Suprapubic skin (tissue), 4 donors: ENCODE measurements at regions not wholly inside any gene's neighbourhood (a gene's known extent, or its start where the extent isn't known, plus 50 kb on each side); places are given as distances from the start of the nearest gene placed in this dataset.

Source experiments
- CTCF ChIP-seq, 2 donors: fragments of 200-600 bp in 1 of 2; fragments of 450-650 bp in 1 of 2; sonication (generic) in 1 of 2; IDR thresholded peaks; one replicate each; pipeline ENCODE4 v1.5.1; 2016 to 2019; ENCODE audit warnings: antibody characterized with exemption in 2 of 2, mild to moderate bottlenecking in 1 of 2, moderate library complexity in 1 of 2
- EP300 ChIP-seq: sonication (generic); formaldehyde crosslinking; IDR thresholded peaks from one replicate; pipeline ENCODE4 v1.6.1; 2017; ENCODE audit warnings: antibody characterized with exemption
- POLR2AphosphoS5 ChIP-seq, 3 donors: sonication (generic); formaldehyde crosslinking; IDR thresholded peaks; one replicate each; pipeline ENCODE4 v1.6.1; 2017; ENCODE audit warnings: antibody characterized with exemption in 3 of 3

GRCh38 chr2:753123-753522 lies 75.9 kb upstream of the TMEM18 start:
- no peak for TF ChIP-seq EP300
- no peak for TF ChIP-seq CTCF (IDR thresholded peaks at IDR 0.05)
- no peak for TF ChIP-seq POLR2AphosphoS5 (IDR thresholded peaks at IDR 0.05)
